SK-N-SH (cell line): ENCODE measurements at regions not wholly inside any gene's neighbourhood (a gene's known extent, or its start where the extent isn't known, plus 50 kb on each side); places are given as distances from the start of the nearest gene placed in this dataset.

Experiments
- CHD2 ChIP-seq: fragments of 150-350 bp; IDR thresholded peaks from 2 replicates; pipeline ENCODE4 v1.6.1; 2018; ENCODE audit warnings: low read length; ENCODE audit not compliant: partially characterized antibody
- MAX ChIP-seq: IDR thresholded peaks from 2 replicates; pipeline ENCODE4 v1.4.0; 2012; ENCODE audit warnings: low read depth
- PBX3 ChIP-seq: IDR thresholded peaks from 2 replicates; pipeline ENCODE4; 2012
- REST ChIP-seq: IDR thresholded peaks from 2 replicates; pipeline ENCODE4 v1.6.1; 2012; ENCODE audit warnings: mild to moderate bottlenecking, low read depth, low read length, moderate library complexity
- RFX5 ChIP-seq: IDR thresholded peaks from 2 replicates; pipeline ENCODE4 v1.6.1; 2012; ENCODE audit warnings: mild to moderate bottlenecking, improper control_type of control experiment, low read length

GRCh38 chr9:78515108-78515507 is 218.2 kb downstream of the PSAT1 start:
- no peak for TF ChIP-seq REST
- TF ChIP-seq CHD2: no peak
- no peak for TF ChIP-seq PBX3
- no peak for TF ChIP-seq RFX5
- TF ChIP-seq MAX: no peak
